ENCODE measurements at regions not wholly inside any gene's neighbourhood (a gene's known extent, or its start where the extent isn't known, plus 50 kb on each side); places are given as distances from the start of the nearest gene placed in this dataset.
A peak's percentile ranks its signal among the peaks of the same experiment; 100 is the strongest.

GRCh38 chr20:7257099-7257498 is 489.6 kb downstream of the BMP2 start:
- DNase-seq (ENCODE audit: low read depth), result no peak

- DNase-seq (ENCODE audit: low read depth), result no peak
Observed at GRCh38 chr20:7257692-7258466, 490.4 kb downstream of the BMP2 start.

DNA sequence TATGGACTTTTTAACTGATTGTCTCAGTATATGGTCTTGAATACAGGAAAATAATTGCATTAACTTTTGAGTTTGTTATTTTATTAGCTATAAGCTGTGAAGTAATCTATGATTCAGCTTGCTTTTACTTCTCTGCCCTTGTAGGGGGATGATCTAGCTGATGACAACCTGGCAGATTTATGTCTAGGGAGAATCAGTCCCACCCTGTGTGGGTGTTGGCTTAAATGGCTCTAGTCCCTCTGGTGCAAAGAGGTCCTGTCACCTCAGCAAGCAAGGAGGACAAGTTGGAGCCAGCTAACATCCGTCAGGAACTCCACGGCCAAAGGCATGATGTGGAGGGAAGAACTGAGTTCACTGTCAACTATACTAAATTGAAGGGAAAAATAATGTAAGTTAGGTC is 495.3 kb downstream of the BMP2 start:
- no peak for DNase-seq (ENCODE audit: low read depth)

- no peak for DNase-seq (ENCODE audit: low read depth)
Observed at GRCh38 chr20:7264137-7264536, 496.7 kb downstream of the BMP2 start.

- DNase-seq (ENCODE audit: low read depth), result no peak
Observed at GRCh38 chr20:7269452-7269851, 502.0 kb downstream of the BMP2 start.

DNA sequence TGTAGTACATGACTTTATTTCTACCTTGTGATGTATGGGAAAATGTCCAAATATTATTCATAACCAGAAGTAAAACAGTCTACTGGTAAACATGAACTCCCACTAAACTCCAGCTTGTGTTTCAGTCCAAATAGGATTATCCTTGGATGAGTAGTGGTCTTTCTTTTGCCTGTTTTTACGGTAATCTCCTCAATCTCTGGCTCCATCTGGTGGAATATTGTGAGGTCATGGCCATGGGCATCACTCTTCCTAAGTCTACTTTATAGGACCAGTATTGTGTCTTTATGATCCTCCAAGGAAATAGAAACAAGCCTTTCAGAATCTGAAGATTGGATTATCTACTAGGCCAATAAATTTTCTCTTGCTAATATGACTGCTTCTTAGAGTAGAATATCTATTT is 505.0 kb downstream of the BMP2 start:
- DNase-seq (ENCODE audit: low read depth), result no peak

DNA sequence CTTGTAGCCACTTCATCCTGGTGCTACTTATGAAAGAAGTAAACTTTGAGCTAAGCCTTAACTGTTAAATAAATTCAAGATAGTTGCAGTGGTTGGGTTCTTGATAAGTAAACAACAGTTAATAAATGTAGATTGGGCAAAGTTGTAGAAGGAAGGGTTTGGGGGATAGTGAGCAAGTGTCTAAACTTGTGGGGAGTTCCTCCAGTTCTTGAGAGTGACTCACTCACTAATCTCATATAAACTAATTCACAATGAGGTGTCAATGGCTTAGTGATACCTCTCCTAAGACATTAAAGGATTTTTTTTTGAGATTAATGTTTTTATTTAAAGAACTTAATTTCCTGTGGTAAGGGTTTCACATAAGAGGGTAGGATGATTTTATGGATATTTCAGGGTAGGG is 507.4 kb downstream of the BMP2 start:
- DNase-seq (ENCODE audit: low read depth), result no peak

- no peak for DNase-seq (ENCODE audit: low read depth)
Observed at GRCh38 chr20:7275645-7276237, 508.3 kb downstream of the BMP2 start.

DNA sequence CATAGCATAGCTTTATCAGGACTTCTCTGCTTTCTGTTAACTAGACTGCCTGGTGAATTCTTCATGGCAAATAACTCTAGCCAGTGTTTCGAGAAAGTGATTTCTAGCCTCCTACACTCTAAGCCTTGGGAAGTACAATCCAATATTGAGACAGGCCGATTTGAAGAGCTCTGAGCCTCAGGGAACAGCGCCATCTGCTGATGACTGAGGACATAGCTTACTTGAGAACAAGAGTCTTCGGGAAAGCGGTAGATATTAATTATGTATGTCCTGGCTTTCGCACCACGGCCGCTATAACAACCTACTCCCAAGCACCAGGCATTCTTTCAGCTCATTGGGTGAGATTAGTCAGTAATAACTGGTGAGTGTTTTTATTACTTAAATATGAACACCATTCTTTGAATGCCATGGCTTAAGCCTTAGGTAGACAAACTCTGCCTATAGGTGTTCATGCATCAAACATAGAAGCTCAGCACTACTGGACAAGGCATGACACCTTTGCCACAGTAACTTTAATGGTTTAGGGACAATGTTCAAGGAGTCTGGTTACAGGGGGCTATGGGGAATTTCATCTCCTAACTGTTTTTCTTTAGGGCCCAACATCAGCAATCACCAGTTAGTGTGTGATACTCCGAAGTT is 518.6 kb downstream of the BMP2 start:
- peak; percentile 81 for DNase-seq (ENCODE audit: low read depth)

GRCh38 chr20:7291323-7291943 is 523.9 kb downstream of the BMP2 start:
- DNase-seq (ENCODE audit: low read depth), result no peak

DNA sequence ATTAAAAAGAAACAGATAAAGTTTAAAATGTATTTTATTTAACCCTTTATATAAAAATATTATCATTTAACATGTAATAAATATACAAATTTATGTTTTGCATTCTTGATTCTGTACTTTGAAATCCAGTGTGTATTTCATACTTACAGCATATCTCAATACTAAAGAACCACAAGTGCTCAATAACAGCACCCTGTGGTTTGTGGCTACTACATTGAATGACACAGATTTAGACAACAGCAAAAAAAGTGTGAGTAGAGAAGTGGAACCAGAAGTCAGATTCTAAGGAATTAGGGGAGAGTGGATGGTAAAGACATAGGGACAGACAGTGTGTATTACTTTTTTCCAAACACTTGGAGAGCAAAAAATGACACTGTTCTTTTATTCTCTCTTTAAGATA is 524.5 kb downstream of the BMP2 start:
- DNase-seq (ENCODE audit: low read depth), result no peak

DNA sequence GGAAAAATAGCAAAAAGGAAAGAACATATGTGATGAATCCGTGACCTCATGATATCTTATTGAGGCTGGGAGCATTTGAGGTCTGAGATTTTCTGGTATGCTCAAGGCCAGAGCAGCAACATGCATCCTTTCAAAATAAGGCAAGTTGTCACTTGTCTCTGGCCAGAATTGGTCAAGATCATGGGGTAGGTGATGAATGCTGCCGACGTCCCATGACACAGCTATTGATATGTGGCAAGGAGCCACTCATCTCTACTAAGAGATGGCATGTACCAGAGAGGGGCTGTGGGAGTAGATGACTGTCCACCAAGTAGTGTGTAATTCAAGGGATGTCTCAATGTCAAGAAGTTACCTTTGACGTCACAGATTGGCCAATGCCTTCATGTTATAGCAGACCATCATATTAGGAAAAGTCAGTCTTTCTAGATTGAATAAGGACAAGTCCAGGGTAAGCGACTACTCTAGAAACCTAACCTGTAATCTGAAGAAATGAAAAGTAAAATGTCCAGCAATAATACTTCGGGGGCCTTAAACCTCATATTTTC is 527.4 kb downstream of the BMP2 start:
- DNase-seq (ENCODE audit: low read depth), result no peak

- DNase-seq (ENCODE audit: low read depth), result no peak
Observed at GRCh38 chr20:7301807-7302206, 534.3 kb downstream of the BMP2 start.

- no peak for DNase-seq (ENCODE audit: low read depth)
Observed at GRCh38 chr20:7302250-7302649, 534.8 kb downstream of the BMP2 start.

- no peak for DNase-seq (ENCODE audit: low read depth)
Observed at GRCh38 chr20:7305976-7306375, 538.5 kb downstream of the BMP2 start.

GRCh38 chr20:7308163-7308562 is 540.7 kb downstream of the BMP2 start:
- no peak for DNase-seq (ENCODE audit: low read depth)

GRCh38 chr20:7313047-7313446 is 545.6 kb downstream of the BMP2 start:
- DNase-seq (ENCODE audit: low read depth), result no peak

DNA sequence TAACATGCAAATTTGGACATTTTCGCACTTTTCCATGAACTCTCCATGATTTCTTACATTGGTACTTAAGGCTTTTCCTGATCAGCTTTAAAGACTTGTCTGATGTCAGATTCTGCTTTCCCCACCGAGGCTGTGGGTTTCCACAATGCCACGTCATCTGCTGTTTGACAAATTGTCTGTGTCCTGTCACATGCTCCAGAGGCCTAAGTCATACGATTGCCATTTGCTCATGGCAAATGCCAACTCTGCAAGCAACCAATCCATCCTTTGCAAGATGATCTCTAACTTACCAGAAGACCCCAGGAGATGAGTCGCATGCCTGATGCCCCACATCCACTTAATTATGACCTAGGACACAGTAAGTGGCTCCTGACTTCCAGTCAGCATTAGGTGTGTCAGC is 556.5 kb downstream of the BMP2 start:
- DNase-seq (ENCODE audit: low read depth), result no peak

GRCh38 chr20:7327810-7328209 is 560.3 kb downstream of the BMP2 start:
- no peak for DNase-seq (ENCODE audit: low read depth)

DNA sequence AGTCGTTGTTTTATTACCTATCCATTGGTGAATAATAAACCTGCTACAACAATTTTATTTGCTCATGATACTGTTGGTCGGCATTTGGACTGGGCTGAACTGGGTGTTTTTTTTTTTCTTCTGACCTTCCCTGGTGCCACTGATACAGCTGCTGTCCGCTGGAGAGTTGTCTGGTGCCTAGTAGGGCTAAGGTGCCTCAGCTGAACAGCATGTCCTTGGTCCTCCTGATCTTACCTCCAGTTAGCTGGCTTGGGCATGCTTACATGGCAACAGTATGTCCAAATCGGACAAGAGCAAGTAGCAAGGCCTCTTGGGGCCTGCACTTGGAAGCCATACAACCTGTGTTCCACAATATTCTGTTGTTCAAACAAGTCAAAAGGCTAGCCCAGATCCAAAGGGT is 563.4 kb downstream of the BMP2 start:
- DNase-seq (ENCODE audit: low read depth), result no peak

GRCh38 chr20:7332169-7332568 is 564.7 kb downstream of the BMP2 start:
- no peak for DNase-seq (ENCODE audit: low read depth)

DNA sequence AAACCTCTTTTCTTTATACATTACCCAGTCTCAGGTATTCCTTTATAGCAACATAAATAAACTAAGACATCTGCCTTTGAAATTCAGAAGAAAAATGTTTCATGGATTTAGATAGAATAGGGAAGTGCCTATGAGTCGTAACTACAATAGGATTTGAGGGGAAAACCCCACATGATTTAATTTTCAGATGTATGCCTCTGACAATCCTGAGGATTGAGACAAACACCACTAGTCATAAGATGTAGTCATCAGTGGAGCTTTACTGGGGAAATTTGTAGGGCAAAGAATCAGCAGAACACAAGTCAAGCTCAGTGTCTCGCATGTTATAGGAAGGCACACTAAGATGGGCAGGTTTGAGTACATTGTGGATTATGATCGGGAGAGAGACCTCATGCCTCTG is 566.4 kb downstream of the BMP2 start:
- DNase-seq (ENCODE audit: low read depth), result no peak

DNA sequence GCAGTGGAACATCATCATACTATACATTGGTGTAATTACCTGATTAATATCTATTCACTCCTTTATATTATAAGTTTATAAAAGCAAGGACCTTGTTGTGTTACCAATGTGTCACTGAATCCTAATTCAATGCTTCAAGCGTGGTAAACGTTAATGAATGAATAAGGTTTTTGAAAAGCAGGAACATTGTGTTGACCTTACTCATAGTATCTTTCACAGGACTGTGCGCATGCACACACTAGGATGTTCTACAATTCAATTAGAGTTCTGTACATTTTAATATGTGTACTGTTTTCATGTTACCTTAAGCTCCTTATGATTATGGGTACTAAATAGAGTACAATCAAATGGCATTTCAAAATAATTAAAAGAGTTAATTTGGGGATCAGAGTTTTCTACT is 578.5 kb downstream of the BMP2 start:
- DNase-seq (ENCODE audit: low read depth), result no peak
